ENCODE measurements at regions not wholly inside any gene's neighbourhood (a gene's known extent, or its start where the extent isn't known, plus 50 kb on each side); places are given as distances from the start of the nearest gene placed in this dataset.

DNA sequence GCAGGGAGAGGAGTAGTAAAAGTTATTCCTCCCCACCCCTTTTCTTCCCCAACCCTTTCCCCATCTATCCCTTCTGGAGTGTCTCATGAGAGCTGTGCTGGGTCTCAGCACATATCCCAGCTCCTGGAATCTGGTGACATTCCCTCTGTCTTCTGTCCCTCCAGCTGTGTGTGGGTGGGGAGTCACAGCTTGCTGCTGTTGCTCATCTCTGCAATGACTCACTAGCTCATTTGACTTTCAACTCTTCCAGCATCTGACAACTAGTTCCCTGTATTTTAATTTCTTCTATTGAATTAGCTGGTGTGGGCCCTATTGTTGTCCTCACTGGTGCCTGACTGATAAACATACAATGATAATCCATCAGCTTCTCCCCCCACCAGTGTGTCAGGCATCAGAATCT lies 198.9 kb upstream of the AUTS2 start:
- TF ChIP-seq POLR2A (IDR thresholded peaks at IDR 0.05) (no peak), EP300 (IDR thresholded peaks at IDR 0.05) (no peak)
- TF ChIP-seq, protein P1, sequence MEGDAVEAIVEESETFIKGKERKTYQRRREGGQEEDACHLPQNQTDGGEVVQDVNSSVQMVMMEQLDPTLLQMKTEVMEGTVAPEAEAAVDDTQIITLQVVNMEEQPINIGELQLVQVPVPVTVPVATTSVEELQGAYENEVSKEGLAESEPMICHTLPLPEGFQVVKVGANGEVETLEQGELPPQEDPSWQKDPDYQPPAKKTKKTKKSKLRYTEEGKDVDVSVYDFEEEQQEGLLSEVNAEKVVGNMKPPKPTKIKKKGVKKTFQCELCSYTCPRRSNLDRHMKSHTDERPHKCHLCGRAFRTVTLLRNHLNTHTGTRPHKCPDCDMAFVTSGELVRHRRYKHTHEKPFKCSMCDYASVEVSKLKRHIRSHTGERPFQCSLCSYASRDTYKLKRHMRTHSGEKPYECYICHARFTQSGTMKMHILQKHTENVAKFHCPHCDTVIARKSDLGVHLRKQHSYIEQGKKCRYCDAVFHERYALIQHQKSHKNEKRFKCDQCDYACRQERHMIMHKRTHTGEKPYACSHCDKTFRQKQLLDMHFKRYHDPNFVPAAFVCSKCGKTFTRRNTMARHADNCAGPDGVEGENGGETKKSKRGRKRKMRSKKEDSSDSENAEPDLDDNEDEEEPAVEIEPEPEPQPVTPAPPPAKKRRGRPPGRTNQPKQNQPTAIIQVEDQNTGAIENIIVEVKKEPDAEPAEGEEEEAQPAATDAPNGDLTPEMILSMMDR (IDR thresholded peaks at IDR 0.05) = no peak

Measured in ovary (tissue), 3 donors.